CD8-positive, alpha-beta memory T cell (primary cell): ENCODE measurements at regions not wholly inside any gene's neighbourhood (a gene's known extent, or its start where the extent isn't known, plus 50 kb on each side); places are given as distances from the start of the nearest gene placed in this dataset.
"Not testable (repeated sequence)": the region's sequence is repeated elsewhere in the genome, so short reads cannot be mapped to it uniquely, and the experiment has no call there.

Experiments
- CTCF ChIA-PET: fragments of 350-600 bp; sonication (Branson Sonifier 250); formaldehyde crosslinking; loops from one replicate; lab custom pipeline; 2021; ENCODE audit warnings: antibody characterized with exemption; lab: Charles Lee
- POLR2A ChIA-PET: fragments of 350-600 bp; sonication (Branson Sonifier 250); formaldehyde crosslinking; loops from one replicate; lab custom pipeline; 2021; ENCODE audit warnings: antibody characterized with exemption; lab: Charles Lee
- DNase-seq, 5 donors: peaks; one replicate each; pipeline versions ENCODE4 v3.0.0 to v3.0.0-alpha.2; 2020 to 2022; ENCODE audit warnings: mixed read lengths in 1 of 5
- H3K27ac ChIP-seq: one replicate; pipeline ENCODE4 v1.7.0; 2013; ENCODE audit warnings: low read depth, mild to moderate bottlenecking, low read length, moderate library complexity
- H3K27me3 ChIP-seq: 2 replicates; pipeline ENCODE4 v1.7.0; 2013; ENCODE audit warnings: low read length, mild to moderate bottlenecking; ENCODE audit not compliant: insufficient read depth, poor library complexity, severe bottlenecking
- H3K36me3 ChIP-seq: 2 replicates; pipeline ENCODE4 v1.7.0; 2013; ENCODE audit warnings: mild to moderate bottlenecking, low read length, moderate library complexity; ENCODE audit not compliant: insufficient read depth
- H3K4me1 ChIP-seq: 2 replicates; pipeline ENCODE4 v1.7.0; 2013; ENCODE audit warnings: mild to moderate bottlenecking, low read length, moderate library complexity; ENCODE audit not compliant: insufficient read depth
- H3K4me3 ChIP-seq: 2 replicates; pipeline ENCODE4 v1.7.0; 2013; ENCODE audit warnings: mild to moderate bottlenecking, low read length
- H3K9me3 ChIP-seq: 2 replicates; pipeline ENCODE4 v1.7.0; 2013; ENCODE audit warnings: mild to moderate bottlenecking, low read length
- H3K27ac Mint-ChIP-seq, 8 donors: one replicate each; pipeline ENCODE4 v1.8.0; 2020 to 2021; ENCODE audit warnings: mixed read lengths in 8 of 8, mild to moderate bottlenecking in 6 of 8, inconsistent platforms in 3 of 8, moderate library complexity in 3 of 8
- H3K27me3 Mint-ChIP-seq, 2 donors: one replicate each; pipeline ENCODE4 v1.8.0; 2020 to 2021; ENCODE audit warnings: mixed read lengths in 2 of 2, mild to moderate bottlenecking in 1 of 2, moderate library complexity in 1 of 2
- H3K36me3 Mint-ChIP-seq, 3 donors: one replicate each; pipeline ENCODE4 v1.8.0; 2020 to 2021; ENCODE audit warnings: mixed read lengths in 3 of 3, inconsistent platforms in 1 of 3, mild to moderate bottlenecking in 1 of 3
- H3K4me1 Mint-ChIP-seq, 3 donors: one replicate each; pipeline ENCODE4 v1.8.0; 2020 to 2021; ENCODE audit warnings: mixed read lengths in 3 of 3, inconsistent platforms in 1 of 3, mild to moderate bottlenecking in 1 of 3
- H3K4me3 Mint-ChIP-seq, 7 donors: one replicate each; pipeline ENCODE4 v1.8.0; 2020 to 2021; ENCODE audit warnings: mixed read lengths in 7 of 7, mild to moderate bottlenecking in 6 of 7, moderate library complexity in 4 of 7, inconsistent platforms in 2 of 7
- H3K9me3 Mint-ChIP-seq, 5 donors: one replicate each; pipeline ENCODE4 v1.8.0; 2020 to 2022; ENCODE audit warnings: mixed read lengths in 5 of 5, mild to moderate bottlenecking in 3 of 5, moderate library complexity in 2 of 5, inconsistent platforms in 1 of 5

DNA sequence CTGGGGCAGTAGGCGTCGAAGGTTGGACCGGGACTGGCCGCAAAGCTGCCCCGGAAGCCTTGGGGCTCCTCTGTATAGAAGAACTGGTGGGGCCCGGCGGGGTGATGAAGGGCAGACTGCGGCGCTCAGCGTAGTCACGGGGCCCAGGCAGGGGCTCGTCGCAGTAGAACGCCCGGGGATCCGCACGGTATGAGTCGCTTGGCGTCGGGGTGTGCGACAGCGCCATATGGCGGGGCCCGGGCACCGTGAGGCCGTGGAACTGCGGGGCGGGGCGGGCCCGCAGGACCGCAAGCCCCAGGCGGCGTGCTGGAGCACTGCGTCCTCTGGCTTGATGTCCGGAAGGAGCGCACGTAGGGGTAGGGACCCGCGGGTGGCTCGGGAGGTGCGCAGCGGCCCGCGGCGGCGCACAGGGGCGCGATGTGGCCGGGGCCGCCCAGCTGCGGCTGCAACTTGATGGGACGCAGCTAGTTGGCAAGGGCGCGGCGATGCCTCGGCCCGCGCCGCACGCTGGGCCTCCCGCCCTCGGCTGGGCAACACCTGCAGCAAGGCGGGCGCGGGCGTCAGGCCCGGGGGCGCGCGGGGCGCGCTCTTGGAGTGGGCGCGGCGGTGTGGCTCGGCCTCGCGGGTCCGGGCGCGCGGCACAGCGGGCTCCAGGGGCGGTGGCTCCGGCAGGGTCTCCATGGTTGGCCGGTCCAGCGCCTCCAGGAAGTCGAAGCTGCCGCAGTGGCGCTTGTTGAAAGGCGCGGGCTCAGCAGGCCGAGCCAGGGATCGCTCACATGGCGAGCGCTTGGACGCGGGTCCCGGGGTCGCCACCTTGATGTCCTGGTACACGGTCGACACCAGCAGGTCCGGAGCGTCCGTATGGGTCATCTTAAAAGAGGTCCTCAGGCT lies 251.4 kb downstream of the ANKRD30B start:
- no peak overlapping the region for H3K27ac ChIP-seq
- no peak for DNase-seq
- Mint-ChIP-seq H3K9me3 (peaks cover 0 to 5% (median 0%) of the 10 kb centered on the region in 5 donors), H3K4me3 (no peak overlapping the region), H3K27me3 (no peaks in the 10 kb centered on the region), H3K36me3 (no peaks in the 10 kb centered on the region), H3K4me1 (no peaks in the 10 kb centered on the region), H3K27ac (no peak overlapping the region)
- ChIA-PET CTCF (no interaction called here), POLR2A (no interaction called here)
- no peaks in the 10 kb centered on the region for H3K36me3 ChIP-seq
- H3K9me3 ChIP-seq: no peaks in the 10 kb centered on the region
- H3K4me3 ChIP-seq: no peak overlapping the region
- no peaks in the 10 kb centered on the region for H3K4me1 ChIP-seq
- H3K27me3 ChIP-seq: no peaks in the 10 kb centered on the region

DNA sequence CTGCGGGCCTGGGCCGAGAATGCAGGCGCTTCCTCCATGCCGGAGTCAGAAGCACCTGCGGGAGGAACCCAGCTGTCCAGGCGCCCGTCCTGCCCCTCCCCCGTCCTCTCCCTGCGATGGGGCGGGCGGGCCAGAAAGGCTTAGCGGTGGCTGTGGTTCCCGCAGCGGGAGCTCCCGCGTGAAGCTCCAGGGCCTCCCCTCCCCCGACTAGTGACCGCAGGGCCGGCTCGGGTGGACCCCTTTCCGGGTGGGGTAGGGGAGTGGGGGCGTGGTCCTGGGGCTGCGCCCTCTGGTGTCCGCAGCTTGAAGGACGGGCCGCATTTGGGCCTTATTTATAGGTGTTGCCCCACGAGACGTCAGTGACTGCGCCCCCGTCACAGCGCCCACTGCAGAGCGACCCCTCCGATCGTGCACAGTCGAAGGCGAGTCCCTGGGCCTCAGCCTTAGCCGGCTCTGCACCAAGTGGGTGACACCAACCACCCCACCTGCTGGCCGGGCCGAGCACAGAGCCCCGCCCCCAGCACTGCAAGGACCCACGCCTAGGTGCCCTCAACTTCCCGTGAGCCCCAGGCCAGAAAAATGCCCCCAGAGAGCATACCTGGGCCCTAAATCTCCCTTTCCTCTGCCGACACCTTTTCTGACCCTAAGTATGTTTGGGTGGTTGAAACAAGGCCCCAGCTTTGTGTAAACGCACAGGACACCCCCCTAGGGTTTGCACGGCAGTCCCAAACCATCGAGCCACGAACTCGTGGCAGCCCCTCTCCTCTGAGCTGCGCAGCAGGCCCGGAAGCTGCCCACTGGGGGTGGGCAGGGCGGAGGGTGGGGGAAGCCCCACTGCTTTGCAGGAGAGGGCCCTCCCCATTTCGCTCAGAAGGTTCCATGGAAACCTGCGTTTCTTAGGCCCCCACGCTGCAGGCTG lies 252.4 kb downstream of the ANKRD30B start:
- H3K27me3 ChIP-seq, H3K4me3 ChIP-seq, H3K9me3 Mint-ChIP-seq, H3K4me3 Mint-ChIP-seq, H3K27ac ChIP-seq, H3K9me3 ChIP-seq, CTCF ChIA-PET, H3K27me3 Mint-ChIP-seq, POLR2A ChIA-PET, H3K36me3 Mint-ChIP-seq, H3K4me1 ChIP-seq, H3K36me3 ChIP-seq, H3K4me1 Mint-ChIP-seq, H3K27ac Mint-ChIP-seq, DNase-seq: not testable (repeated sequence)

DNA sequence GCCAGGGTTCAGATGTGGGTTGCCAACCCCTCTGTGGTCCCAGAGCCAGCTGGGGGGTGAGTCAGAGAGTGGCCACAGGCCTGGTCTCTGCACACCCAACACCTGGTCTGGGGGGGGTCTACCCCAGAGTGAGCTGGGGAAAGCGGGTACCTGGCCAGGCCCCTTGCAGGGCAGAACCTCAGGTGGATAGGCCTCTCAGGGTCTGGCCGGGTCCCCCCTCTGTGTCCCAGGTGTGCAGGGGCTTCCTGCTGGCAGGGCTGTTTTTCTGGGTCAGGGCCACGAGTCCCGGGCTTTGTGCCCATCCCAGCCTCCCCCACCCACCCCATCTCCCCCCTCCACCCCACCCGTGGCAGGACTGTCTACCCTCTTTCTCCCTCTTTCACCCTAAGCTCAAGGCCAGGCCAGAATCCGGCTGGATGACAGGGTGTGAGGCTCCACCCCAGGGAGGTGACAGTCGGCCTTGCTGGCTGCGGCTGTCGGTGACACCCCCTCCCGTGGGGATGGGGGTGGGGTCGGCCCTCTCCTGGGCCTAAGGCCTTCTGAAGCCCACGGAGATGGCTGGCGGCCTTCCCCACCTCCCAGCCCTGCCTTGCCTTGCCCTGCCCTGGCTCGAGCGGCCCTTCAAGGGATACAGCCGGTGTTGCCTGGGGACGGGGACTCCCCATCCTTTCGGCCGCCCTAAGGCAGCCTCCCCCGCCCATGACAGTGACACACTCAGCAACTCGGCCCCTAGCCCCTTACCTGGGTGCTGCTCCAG lies 253.2 kb downstream of the ANKRD30B start:
- CTCF ChIA-PET, H3K4me1 Mint-ChIP-seq, H3K9me3 Mint-ChIP-seq, POLR2A ChIA-PET, H3K27ac ChIP-seq, H3K36me3 Mint-ChIP-seq, H3K9me3 ChIP-seq, DNase-seq, H3K27ac Mint-ChIP-seq, H3K27me3 ChIP-seq, H3K4me1 ChIP-seq, H3K36me3 ChIP-seq, H3K4me3 Mint-ChIP-seq, H3K4me3 ChIP-seq, H3K27me3 Mint-ChIP-seq: not testable (repeated sequence)

DNA sequence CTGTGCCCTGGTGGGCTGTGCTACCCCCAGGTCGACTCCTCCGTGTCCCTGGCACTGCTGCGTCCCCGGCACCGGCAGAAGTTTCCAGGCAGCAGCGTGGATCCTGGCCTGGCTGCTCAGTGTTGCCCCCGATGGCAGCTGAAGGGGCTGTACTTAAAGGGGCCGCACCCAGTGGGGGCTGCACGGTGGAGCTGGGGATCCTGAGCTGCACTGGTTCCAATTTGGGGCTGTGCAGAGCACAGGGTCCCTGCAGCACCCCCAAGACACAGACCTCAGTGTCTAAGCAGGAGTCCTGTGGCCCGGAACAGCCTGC lies 253.8 kb downstream of the ANKRD30B start:
- CTCF ChIA-PET, DNase-seq, H3K27ac Mint-ChIP-seq, H3K27me3 ChIP-seq, H3K36me3 ChIP-seq, H3K4me3 Mint-ChIP-seq, H3K36me3 Mint-ChIP-seq, H3K4me1 Mint-ChIP-seq, H3K9me3 ChIP-seq, H3K4me1 ChIP-seq, POLR2A ChIA-PET, H3K27me3 Mint-ChIP-seq, H3K9me3 Mint-ChIP-seq, H3K27ac ChIP-seq, H3K4me3 ChIP-seq: not testable (repeated sequence)

DNA sequence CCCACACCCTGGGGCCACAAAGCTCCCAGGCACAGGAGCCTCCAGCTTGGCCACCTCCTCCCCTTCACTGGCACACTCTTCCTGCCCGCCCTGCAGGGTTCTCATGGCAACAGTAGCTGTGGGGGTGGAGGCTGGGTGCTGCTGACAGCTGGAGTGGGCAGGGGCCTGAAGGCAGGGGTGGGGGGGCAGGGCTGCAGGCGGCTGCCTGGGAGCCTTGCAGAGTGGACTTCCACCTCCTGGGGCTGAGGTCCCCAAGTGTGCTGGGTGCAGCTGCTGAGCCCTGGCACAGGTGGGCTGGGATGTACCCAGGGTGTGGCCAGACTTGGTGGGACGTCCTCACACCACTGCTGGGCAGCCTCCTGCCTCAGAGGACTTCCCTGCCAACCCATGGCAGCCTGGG lies 254.8 kb downstream of the ANKRD30B start:
- H3K36me3 Mint-ChIP-seq, H3K27me3 ChIP-seq, H3K4me1 ChIP-seq, H3K9me3 Mint-ChIP-seq, H3K27ac Mint-ChIP-seq, POLR2A ChIA-PET, CTCF ChIA-PET, H3K4me1 Mint-ChIP-seq, H3K4me3 ChIP-seq, H3K4me3 Mint-ChIP-seq, H3K27ac ChIP-seq, H3K27me3 Mint-ChIP-seq, H3K36me3 ChIP-seq, H3K9me3 ChIP-seq, DNase-seq: not testable (repeated sequence)

DNA sequence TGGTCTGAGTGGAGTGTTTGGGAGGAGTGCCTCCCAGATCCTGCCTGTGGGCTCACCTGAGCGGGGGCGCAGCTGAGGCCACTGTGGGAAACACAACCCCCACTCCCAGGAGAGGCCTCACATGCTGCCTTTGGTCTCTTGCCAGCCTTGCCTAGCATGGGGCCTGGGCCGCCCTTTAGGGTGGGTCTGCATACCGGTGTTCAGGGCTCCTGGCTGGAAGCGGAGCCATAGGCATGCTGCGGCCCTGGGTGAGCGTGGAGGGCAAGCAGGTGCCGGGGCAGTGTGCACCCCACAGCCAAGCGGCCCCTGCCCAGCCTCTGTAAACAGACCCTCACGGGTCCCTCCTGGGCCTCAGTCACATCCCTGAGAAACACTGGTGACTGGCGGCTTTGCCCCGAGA lies 255.3 kb downstream of the ANKRD30B start:
- H3K27me3 Mint-ChIP-seq, H3K9me3 ChIP-seq, H3K4me3 Mint-ChIP-seq, H3K4me1 ChIP-seq, H3K4me1 Mint-ChIP-seq, DNase-seq, H3K9me3 Mint-ChIP-seq, H3K27ac Mint-ChIP-seq, H3K36me3 Mint-ChIP-seq, H3K4me3 ChIP-seq, CTCF ChIA-PET, POLR2A ChIA-PET, H3K27ac ChIP-seq, H3K36me3 ChIP-seq, H3K27me3 ChIP-seq: not testable (repeated sequence)

DNA sequence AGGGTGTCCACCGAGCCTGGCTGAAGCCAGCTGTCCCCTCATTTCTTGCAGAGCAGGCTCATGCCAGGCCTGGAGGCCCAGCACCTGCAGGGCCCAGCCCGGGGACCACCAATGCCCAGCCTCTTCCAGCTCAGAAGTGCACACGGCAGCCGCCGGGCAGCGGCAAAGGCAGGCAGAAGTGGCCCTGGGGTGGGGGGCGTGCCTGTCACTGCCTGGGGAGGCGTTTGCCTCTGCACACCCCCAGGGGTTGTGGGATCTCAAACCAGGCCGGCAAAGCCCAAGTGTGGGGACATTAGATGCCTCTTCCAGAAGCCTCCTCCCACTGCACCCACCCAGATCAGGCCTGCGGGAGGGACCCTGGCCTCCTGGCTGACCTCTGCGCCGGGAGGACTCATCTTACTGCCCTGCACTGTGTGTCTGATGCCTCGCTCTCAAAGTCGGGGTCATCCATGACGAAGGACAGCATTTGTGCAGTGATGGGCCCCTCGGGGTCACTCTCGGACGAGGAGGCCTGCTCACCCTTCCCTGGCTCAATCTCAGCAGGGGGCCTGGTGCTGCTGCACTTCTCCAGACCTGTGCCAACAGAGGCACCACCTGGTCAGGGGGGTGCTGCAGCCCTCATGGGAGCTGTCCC lies 255.8 kb downstream of the ANKRD30B start:
- DNase-seq, H3K36me3 ChIP-seq, H3K4me1 ChIP-seq, H3K27ac Mint-ChIP-seq, H3K27me3 Mint-ChIP-seq, H3K4me1 Mint-ChIP-seq, H3K36me3 Mint-ChIP-seq, CTCF ChIA-PET, H3K27me3 ChIP-seq, H3K9me3 Mint-ChIP-seq, H3K9me3 ChIP-seq, POLR2A ChIA-PET, H3K27ac ChIP-seq, H3K4me3 ChIP-seq, H3K4me3 Mint-ChIP-seq: not testable (repeated sequence)
